ENCODE measurements at regions not wholly inside any gene's neighbourhood (a gene's known extent, or its start where the extent isn't known, plus 50 kb on each side); places are given as distances from the start of the nearest gene placed in this dataset.

DNA sequence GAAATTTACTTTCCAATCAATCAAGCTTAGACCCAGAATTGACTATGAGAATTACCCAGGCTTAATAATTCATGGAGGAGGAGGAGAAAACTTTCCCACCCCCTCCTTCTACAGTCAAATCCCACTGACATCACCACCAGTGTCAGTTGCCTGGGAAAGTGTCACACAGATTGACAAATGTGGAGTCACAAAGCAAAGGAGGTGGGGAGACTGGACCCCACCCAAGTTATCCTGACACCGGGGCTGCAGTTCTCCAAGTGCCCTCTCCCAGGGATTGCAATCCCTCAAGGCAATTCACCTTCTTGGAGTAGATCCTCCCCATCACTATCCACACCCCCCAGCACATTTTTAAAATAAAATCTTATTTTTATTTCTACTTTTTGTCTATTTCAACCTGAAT lies 100.2 kb upstream of the CDH11 start:
- DNase-seq, result no peak

GRCh38 chr16:65219786-65220185 lies 97.9 kb upstream of the CDH11 start:
- no peak for DNase-seq

DNA sequence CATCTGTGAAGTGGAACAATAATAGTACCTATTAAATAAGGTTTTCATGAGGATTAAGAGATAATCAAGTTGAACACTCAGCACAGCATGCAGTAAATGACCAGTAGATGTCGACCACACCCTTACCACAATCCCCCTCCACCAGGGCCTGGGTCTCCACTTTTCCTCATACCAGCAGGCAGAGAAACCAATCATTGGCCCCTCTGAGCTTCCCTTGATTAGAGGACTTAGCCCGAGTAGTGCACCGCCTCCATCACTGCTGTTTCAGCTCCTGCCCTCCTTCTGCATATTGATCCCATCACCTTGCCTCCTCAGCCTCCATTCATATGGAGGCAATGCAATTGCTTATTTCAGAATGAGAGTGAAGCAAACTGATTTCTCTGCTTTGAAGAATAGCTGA lies 96.5 kb upstream of the CDH11 start:
- DNase-seq, result no peak

GRCh38 chr16:65213866-65214595 lies 92.2 kb upstream of the CDH11 start:
- no peak for DNase-seq

GRCh38 chr16:65212791-65213190 lies 90.9 kb upstream of the CDH11 start:
- no peak for DNase-seq

- DNase-seq, result no peak
These were observed 90.4 kb upstream of the CDH11 start for GRCh38 chr16:65212240-65212639.

- DNase-seq, result no peak
These were observed 80.6 kb upstream of the CDH11 start for GRCh38 chr16:65202461-65202860.

- DNase-seq, result no peak
These were observed 79.6 kb upstream of the CDH11 start for GRCh38 chr16:65201511-65201910.

DNA sequence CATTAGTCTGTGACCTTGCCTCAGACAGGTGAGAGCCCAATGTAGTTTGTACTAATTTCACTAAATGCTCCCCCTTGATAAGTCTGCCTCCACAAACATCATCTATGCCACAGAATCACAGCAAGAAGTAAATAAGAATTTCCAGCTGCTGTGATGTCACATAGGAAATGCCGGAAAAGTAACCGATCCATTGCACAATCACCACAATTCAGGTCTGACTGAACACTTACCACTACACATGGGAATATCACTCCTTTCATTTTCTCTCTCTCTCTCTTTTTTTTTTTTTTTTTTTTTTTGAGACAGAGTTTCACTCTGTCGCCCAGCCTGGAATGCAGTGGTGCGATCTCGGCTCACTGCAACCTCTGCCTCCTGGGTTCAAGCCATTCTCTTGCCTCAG lies 79.0 kb upstream of the CDH11 start:
- no peak for DNase-seq

DNA sequence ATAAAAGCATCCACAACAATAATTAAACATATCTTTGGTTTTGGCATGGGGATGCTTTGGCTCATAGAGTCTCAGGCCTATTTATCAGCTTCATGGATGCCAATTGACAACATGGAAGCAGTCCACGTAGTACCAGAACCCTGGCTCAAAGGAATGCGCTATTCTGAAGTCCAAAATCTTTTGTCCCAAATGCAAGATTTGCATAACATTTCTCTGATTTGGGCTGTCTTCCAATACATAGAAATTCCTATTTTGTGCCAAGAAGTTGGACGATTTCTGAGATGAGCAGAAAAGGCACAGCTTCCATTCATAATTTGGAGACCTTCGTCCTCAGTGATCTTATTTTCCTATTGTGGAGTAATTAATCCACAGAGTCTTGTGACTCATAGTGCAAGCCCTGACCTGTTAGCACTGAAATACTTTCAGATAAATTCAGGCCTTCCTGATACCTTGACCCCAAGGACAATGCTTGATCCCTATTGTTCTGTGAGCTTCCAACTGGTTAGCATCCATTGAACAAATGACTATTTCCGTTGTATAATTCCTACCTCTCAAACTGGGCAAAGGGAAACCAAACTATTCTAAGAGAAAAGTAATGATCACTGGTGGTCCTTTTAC lies 78.4 kb upstream of the CDH11 start:
- no peak for DNase-seq

- no peak for DNase-seq
These were observed 74.7 kb upstream of the CDH11 start for GRCh38 chr16:65196420-65197075.

GRCh38 chr16:65195998-65196397 lies 74.1 kb upstream of the CDH11 start:
- no peak for DNase-seq

- no peak for DNase-seq
These were observed 63.4 kb upstream of the CDH11 start for GRCh38 chr16:65185241-65185778.

DNA sequence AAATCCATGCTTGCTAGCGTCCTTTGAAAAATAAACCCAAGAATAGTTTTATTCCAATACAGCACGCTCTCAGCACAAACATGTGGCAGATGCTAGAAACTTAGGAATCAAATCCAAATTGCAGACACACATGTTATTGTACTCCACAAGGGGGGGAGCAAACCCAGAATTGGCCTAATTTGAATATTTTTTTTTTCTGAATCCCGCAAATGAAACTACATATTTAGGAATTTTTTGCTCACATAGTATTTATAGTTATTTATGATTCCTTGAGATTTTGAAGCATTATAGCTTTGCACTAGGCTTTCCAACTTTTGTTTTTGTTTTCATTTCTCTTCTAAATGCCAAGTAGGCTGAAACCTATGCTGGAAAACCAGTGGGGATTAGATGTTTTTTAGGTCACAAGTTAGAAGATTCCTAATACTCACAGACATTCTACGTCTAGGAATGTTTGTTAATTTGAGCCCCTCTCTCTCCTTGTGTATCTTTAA lies 59.3 kb upstream of the CDH11 start:
- DNase-seq, result no peak

DNA sequence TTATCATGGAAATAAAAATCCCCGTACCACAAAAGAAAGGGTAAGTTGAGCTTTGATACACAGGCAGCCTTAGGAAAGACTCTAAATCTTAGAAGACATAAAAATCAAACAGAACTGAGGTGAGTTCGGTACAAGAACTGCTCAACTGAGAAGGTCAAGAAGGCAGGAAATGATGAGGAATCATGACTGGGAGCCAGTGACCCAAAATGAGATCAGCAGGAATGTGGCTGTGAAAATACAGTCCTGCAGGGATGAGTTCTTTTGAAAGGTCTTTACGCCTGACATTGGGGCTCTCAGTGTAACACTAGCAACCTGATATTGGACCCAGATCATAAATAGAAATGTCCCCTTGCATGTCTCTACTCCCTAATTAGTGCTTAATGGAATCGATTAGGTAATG lies 56.3 kb upstream of the CDH11 start:
- no peak for DNase-seq

DNA sequence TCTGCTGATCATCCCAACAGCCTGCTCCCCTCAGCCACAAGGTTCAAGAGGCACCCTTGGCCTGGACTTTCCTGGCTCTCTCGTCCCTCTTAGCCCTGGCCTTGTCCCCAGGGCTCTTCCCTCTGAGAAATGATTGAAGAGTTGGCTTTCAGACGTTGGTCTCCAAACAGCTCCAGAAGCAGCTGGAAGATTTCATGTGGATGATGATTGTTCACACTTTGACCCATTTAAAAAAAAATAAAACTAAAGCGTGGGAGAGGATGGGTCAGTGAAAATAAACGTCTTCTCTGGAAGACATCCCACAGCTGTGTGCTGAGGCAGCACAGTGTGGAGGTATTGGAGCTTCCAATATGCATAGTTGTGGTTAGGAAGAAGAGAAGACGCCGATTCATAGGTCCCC lies 54.7 kb upstream of the CDH11 start:
- DNase-seq, result no peak

DNA sequence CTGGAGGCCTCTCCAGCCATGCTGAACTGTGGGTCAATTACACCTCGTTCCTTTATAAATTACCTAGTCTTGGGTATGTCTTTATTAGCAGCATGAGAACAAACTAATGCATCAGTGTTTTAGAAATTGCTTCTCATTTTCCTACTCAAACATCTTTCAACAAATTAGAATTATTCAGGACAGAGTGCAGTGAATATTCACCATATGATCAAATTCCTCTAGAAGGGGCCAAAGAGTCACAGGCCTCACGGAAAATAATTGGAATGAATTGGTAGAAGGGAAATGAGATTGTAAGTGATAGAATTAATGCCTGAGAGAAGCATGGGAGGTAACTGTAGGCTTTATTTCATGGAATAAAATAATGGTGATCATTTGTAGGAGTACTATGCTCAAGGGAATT lies 50.5 kb upstream of the CDH11 start:
- DNase-seq, result no peak
